ENCODE measurements at regions not wholly inside any gene's neighbourhood (a gene's known extent, or its start where the extent isn't known, plus 50 kb on each side); places are given as distances from the start of the nearest gene placed in this dataset.
"Not testable (repeated sequence)": the region's sequence is repeated elsewhere in the genome, so short reads cannot be mapped to it uniquely, and the experiment has no call there.

DNA sequence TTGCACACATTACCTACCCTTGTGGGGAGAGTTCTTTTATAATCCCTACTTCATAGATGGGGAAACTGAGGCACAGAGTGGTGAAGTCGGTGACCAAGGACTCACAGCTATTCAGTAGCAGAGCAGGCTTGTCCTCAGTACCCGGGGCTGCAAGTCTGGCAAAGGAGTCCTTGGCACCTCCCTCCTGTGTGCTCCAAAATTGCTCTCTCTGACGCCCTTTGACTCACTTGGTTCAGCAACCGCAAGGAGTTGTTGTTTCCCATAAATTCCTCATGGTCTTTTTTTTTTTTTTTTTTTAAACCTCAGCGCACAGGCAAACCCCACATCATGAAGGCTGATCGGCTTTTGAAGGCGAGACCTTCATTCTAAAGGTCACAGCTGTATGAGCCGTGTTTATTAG lies 143.2 kb downstream of the CEBPB start:
- DNase-seq, result no peak
- Histone ChIP-seq H3K4me3 (ENCODE audit: low read depth, low read length) (no peak overlapping the region), H3K27ac (no peak overlapping the region), H3K27me3 (ENCODE audit: insufficient read depth, low read depth, severe bottlenecking) (no peaks in the 10 kb centered on the region), H3K36me3 (no peaks in the 10 kb centered on the region), H3K9me3 (ENCODE audit: severe bottlenecking) (no peaks in the 10 kb centered on the region)
- TF ChIP-seq CTCF (IDR thresholded peaks at IDR 0.05; ENCODE audit: low read depth, low read length), result no peak

DNA sequence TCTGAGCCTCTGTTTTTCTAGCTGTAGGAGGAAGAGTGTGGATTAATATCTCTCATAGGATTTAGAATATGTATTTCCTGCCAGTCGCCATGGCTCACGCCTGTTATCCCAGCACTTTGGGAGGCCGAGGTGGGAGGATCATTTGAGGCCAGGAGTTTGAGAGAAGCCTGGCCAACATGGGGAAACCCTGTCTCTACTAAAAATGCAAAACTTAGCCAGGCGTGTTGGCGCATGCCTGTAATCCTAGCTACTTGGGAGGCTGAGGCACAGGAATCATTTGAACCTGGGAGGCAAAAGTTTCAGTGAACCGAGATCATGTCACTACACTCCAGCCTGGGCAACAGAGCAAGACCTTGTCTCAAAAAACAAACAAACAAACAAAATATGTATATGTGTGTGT lies 143.9 kb downstream of the CEBPB start:
- not testable (repeated sequence) for H3K27me3 ChIP-seq (ENCODE audit: insufficient read depth, low read depth, severe bottlenecking); DNase-seq; H3K4me3 ChIP-seq (ENCODE audit: low read depth, low read length); H3K9me3 ChIP-seq (ENCODE audit: severe bottlenecking); H3K36me3 ChIP-seq
- peak overlapping the region; percentile 10; the same call in 1 of the 2 replicates for H3K27ac ChIP-seq

DNA sequence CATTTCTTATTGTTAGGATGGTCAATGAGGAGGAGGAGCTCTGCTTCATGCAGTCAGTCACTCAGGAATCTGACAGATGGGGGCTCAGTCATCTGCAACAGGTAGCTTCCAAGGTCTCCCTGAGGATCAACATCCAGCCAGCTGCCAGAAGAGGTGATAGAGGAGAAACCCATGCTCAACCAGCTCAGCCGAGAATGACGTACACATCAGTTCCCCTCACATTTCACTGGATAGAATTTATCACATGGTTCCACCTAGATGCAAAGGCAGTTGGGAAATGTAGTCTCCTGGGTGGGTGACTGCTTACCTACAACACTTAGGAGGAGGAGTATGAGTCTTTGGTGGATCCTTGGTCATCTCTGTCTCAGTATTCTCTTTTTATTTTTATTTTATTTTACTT lies 144.5 kb downstream of the CEBPB start:
- Histone ChIP-seq H3K4me3 (ENCODE audit: low read depth, low read length) (no peak overlapping the region), H3K27me3 (ENCODE audit: insufficient read depth, low read depth, severe bottlenecking) (no peaks in the 10 kb centered on the region), H3K27ac (no peak overlapping the region), H3K36me3 (no peaks in the 10 kb centered on the region), H3K9me3 (ENCODE audit: severe bottlenecking) (no peaks in the 10 kb centered on the region)
- DNase-seq, result peak; percentile 87
- no peak for TF ChIP-seq CTCF (IDR thresholded peaks at IDR 0.05; ENCODE audit: low read depth, low read length)

GRCh38 chr20:50335866-50336265 lies 145.2 kb downstream of the CEBPB start:
- Histone ChIP-seq H3K27me3 (ENCODE audit: insufficient read depth, low read depth, severe bottlenecking) (no peaks in the 10 kb centered on the region), H3K27ac (no peak overlapping the region), H3K9me3 (ENCODE audit: severe bottlenecking) (no peaks in the 10 kb centered on the region), H3K4me3 (ENCODE audit: low read depth, low read length) (no peak overlapping the region), H3K36me3 (no peaks in the 10 kb centered on the region)
- no peak for TF ChIP-seq CTCF (IDR thresholded peaks at IDR 0.05; ENCODE audit: low read depth, low read length)
- DNase-seq, result no peak

DNA sequence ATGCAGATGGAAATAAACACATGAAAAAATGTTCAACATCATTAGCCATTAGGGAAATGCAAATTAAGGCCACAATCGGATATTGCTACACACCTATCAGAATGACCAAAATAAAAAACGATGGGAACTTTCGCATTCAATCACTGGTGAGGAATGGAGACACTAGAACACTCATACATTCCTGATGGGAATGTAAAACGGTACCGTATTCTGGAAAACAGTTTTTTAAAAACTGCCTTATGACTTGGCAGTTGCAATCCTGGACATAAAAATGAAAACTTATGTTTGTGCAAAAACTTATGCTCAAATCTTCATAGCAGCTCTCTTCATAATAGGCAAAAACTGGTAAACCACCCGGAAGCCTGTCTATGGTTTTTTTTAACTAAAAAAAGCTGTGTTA lies 146.0 kb downstream of the CEBPB start:
- Histone ChIP-seq H3K27me3 (ENCODE audit: insufficient read depth, low read depth, severe bottlenecking) (no peaks in the 10 kb centered on the region), H3K4me3 (ENCODE audit: low read depth, low read length) (no peak overlapping the region), H3K9me3 (ENCODE audit: severe bottlenecking) (no peaks in the 10 kb centered on the region), H3K36me3 (no peaks in the 10 kb centered on the region), H3K27ac (no peak overlapping the region)
- DNase-seq, result no peak
- TF ChIP-seq CTCF (IDR thresholded peaks at IDR 0.05; ENCODE audit: low read depth, low read length), result no peak

DNA sequence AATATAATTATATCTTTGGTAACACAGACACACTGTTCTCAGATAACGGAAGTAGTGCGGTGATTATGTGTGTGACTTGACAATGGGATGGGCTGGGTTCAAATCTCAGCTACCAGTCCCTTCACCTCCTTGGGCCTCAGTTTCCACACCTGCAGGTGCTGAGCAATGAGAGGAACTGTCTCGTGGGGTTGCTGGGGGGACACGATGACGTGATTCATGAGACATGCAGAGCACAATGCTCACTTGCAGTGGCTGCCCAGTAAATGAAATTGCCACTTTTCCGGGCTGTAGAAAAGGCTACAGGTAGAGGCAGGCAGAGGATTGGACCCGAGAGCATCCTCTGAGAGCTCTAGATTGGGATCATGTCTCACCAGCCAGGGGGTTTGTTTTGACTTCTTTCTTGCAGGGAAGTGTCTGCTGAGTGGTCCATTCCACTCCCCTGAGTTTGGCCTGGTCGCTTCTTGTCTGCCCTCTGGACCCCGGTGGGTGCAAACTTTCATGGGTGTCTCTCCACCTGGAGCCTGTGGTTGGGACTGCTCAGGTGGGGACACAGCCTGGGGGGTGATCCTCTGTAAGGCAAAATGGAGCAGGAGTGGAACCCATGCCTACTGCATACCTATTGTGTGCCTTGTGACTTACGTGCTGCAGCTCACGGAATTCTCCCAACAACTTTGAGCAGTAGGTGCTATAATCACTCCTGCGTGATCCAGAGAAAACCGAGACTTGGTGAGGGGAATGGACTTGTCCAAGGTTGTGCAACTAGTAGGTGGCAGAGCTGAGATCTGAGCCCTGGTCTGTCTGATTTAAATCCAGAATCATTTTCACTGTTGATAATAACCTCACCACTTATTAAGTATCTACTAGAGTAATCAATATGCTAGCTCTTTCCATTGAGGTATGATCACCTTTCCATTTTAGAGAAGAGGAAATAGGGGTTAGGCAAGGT lies 147.2 kb downstream of the CEBPB start:
- H3K27ac ChIP-seq, result no peak overlapping the region
- H3K9me3 ChIP-seq (ENCODE audit: severe bottlenecking), result no peaks in the 10 kb centered on the region
- H3K36me3 ChIP-seq, result no peaks in the 10 kb centered on the region
- no peak for TF ChIP-seq CTCF (IDR thresholded peaks at IDR 0.05; ENCODE audit: low read depth, low read length)
- H3K4me3 ChIP-seq (ENCODE audit: low read depth, low read length), result no peak overlapping the region
- H3K27me3 ChIP-seq (ENCODE audit: insufficient read depth, low read depth, severe bottlenecking), result no peaks in the 10 kb centered on the region
- DNase-seq, result no peak
